DOHH2 (cell line): ENCODE measurements at regions not wholly inside any gene's neighbourhood (a gene's known extent, or its start where the extent isn't known, plus 50 kb on each side); places are given as distances from the start of the nearest gene placed in this dataset.

Experiments
- H3F3A ChIP-seq: fragments of 200-600 bp; sonication (generic), shearing (Covaris generic); 2 replicates; pipeline ENCODE4 v1.6.0; 2016; ENCODE audit warnings: antibody characterized with exemption, mild to moderate bottlenecking; ENCODE audit not compliant: control insufficient read depth, insufficient read depth
- H3K27ac ChIP-seq: fragments of 200-600 bp; sonication (generic); 2 replicates; pipeline ENCODE4 v1.5.1; 2014; ENCODE audit warnings: low read depth, mild to moderate bottlenecking, low read length, moderate library complexity
- H3K27me3 ChIP-seq: fragments of 200-600 bp; sonication (generic); 2 replicates; pipeline ENCODE4 v1.6.1; 2014; ENCODE audit warnings: mild to moderate bottlenecking, low read length, mixed read lengths; ENCODE audit not compliant: control insufficient read depth
- H3K36me3 ChIP-seq: fragments of 200-600 bp; sonication (generic); 2 replicates; pipeline ENCODE4 v1.6.1; 2014; ENCODE audit warnings: mild to moderate bottlenecking, low read length, moderate library complexity, mixed read lengths; ENCODE audit not compliant: control insufficient read depth
- H3K4me1 ChIP-seq: fragments of 200-600 bp; sonication (generic); 2 replicates; pipeline ENCODE4 v1.6.1; 2014; ENCODE audit warnings: mild to moderate bottlenecking, low read length, mixed read lengths; ENCODE audit not compliant: control insufficient read depth
- H3K4me2 ChIP-seq: fragments of 200-600 bp; sonication (generic); 2 replicates; pipeline ENCODE4 v1.6.0; 2014; ENCODE audit warnings: mild to moderate bottlenecking, low read length, moderate library complexity
- H3K4me3 ChIP-seq: fragments of 200-600 bp; sonication (generic); 2 replicates; pipeline ENCODE4 v1.5.1; 2014; ENCODE audit warnings: mild to moderate bottlenecking, low read length, mixed read lengths
- H3K79me2 ChIP-seq: fragments of 200-600 bp; sonication (generic); 2 replicates; pipeline ENCODE4 v1.6.1; 2014; ENCODE audit warnings: mild to moderate bottlenecking, low read length, mixed read lengths; ENCODE audit not compliant: control insufficient read depth
- H3K9me2 ChIP-seq: fragments of 200-600 bp; sonication (generic); replicated peaks from 2 replicates; pipeline ENCODE4 v1.6.1; 2014; ENCODE audit warnings: mild to moderate bottlenecking, low read length, mixed read lengths; ENCODE audit not compliant: control insufficient read depth
- H3K9me3 ChIP-seq: fragments of 200-600 bp; sonication (generic); 2 replicates; pipeline ENCODE4 v1.6.1; 2014; ENCODE audit warnings: antibody characterized with exemption, low read length, mixed read lengths; ENCODE audit not compliant: control insufficient read depth, insufficient read depth
- H4K20me1 ChIP-seq: fragments of 200-600 bp; sonication (generic); 2 replicates; pipeline ENCODE4 v1.6.0; 2014; ENCODE audit warnings: low read depth, mild to moderate bottlenecking, antibody characterized with exemption, low read length, moderate library complexity; ENCODE audit not compliant: control insufficient read depth, insufficient read depth
- EZH2phosphoT487 ChIP-seq: fragments of 200-600 bp; sonication (generic); IDR thresholded peaks from 2 replicates; pipeline ENCODE4 v1.6.1; 2017; ENCODE audit warnings: borderline replicate concordance, mild to moderate bottlenecking, antibody characterized with exemption, low read length, moderate library complexity, mixed read lengths
- TF ChIP-seq, protein P1 (sequence below): fragments of 200-600 bp; sonication (generic); IDR thresholded peaks from one replicate; pipeline ENCODE4 v1.5.1; 2014; ENCODE audit warnings: antibody characterized with exemption, mild to moderate bottlenecking, low read depth, low read length; ENCODE audit not compliant: poor library complexity, severe bottlenecking

DNA sequence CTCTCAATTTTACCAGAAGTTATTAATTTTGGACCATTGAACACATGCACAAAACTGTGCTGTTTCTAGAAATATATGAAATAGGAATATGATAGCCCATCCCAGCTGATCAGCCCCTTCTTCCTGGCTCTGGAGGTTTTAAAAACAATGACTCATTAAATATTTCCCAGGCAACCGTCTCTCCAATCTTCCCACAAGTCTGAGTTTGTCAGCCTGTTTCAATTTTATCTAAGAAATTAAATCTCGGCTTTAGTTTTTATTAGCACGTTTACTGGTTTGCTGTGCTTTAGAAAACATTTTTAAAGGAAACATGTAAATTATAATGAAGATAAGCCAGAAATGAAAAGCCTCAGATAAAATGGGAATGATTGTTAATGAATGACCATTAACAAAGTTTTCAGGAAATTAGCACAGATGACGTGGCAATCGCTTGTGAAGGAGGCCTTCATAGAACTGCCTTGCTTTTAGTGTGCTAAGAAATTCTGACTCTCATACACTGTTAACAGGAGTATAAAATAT is 89.3 kb upstream of the RAP1B start:
- no peaks in the 10 kb centered on the region for H3K79me2 ChIP-seq
- H3K4me3 ChIP-seq, result no peak overlapping the region
- no peaks in the 10 kb centered on the region for H3K36me3 ChIP-seq
- no peak overlapping the region for H3K27ac ChIP-seq
- H3K9me3 ChIP-seq, result no peaks in the 10 kb centered on the region
- H3K4me2 ChIP-seq, result no peak overlapping the region
- H3K4me1 ChIP-seq, result no peaks in the 10 kb centered on the region
- H4K20me1 ChIP-seq, result no peaks in the 10 kb centered on the region
- H3K27me3 ChIP-seq, result no peaks in the 10 kb centered on the region
- H3K9me2 ChIP-seq, result no peaks in the 10 kb centered on the region
- TF ChIP-seq, protein P1, sequence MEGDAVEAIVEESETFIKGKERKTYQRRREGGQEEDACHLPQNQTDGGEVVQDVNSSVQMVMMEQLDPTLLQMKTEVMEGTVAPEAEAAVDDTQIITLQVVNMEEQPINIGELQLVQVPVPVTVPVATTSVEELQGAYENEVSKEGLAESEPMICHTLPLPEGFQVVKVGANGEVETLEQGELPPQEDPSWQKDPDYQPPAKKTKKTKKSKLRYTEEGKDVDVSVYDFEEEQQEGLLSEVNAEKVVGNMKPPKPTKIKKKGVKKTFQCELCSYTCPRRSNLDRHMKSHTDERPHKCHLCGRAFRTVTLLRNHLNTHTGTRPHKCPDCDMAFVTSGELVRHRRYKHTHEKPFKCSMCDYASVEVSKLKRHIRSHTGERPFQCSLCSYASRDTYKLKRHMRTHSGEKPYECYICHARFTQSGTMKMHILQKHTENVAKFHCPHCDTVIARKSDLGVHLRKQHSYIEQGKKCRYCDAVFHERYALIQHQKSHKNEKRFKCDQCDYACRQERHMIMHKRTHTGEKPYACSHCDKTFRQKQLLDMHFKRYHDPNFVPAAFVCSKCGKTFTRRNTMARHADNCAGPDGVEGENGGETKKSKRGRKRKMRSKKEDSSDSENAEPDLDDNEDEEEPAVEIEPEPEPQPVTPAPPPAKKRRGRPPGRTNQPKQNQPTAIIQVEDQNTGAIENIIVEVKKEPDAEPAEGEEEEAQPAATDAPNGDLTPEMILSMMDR, result no peak
- no peak for TF ChIP-seq EZH2phosphoT487
- H3F3A ChIP-seq, result no peaks in the 10 kb centered on the region

DNA sequence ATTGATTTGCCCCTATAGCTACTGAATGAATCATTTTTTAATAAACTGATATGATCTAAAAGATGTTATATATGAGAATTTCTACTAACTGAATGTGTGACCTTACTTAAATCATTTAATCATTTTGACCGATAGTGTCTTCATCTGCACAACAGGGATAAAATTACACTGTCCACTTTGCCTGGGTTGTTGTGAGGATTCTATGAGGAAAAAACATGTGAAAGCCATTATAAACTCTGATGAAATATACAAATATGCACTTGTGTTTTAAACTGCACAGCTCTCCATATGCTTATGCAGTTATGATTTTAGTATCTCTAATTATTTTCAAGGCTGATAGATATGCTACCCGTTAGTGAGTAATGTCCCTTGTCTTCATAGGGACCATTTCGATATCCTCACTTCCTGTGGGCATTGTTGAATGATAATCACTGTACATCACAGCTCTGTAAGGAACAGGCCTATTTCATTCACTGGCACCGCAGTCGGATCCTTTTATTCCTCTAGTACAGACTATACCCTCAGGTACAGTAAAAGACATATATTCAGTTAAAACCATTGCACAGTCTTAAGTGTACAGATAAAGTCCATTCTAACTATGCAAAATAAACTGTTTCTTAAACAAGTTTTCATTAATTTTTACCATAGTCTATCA is 88.7 kb upstream of the RAP1B start:
- Histone ChIP-seq H3K4me1 (no peaks in the 10 kb centered on the region), H3K4me3 (no peak overlapping the region), H3K27ac (no peak overlapping the region), H3K79me2 (no peaks in the 10 kb centered on the region), H3F3A (no peaks in the 10 kb centered on the region), H3K4me2 (no peak overlapping the region), H4K20me1 (no peaks in the 10 kb centered on the region), H3K9me2 (no peaks in the 10 kb centered on the region), H3K36me3 (no peaks in the 10 kb centered on the region), H3K27me3 (no peaks in the 10 kb centered on the region), H3K9me3 (no peaks in the 10 kb centered on the region)
- TF ChIP-seq, protein P1, result no peak
- TF ChIP-seq EZH2phosphoT487, result no peak

DNA sequence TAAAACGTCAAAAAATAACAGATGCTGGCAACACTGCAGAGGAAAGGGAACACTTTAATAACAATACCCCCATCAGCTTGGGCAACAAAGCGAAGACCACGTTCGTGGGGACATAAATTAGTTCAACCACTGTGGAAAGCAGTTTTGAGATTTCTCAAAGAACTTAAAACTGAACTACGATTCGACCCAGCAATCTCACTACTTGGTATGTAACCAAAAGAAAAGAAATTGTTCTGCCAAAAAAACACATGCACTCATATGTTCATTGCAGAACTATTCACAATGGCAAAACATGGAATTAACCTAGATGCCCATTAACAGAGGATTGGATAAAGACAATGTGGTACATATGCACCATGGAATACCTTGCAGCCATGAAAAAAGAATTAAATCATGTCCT is 81.2 kb upstream of the RAP1B start:
- no peak overlapping the region for H3K4me3 ChIP-seq
- H3K27ac ChIP-seq, result no peak overlapping the region
- no peaks in the 10 kb centered on the region for H4K20me1 ChIP-seq
- no peaks in the 10 kb centered on the region for H3K36me3 ChIP-seq
- no peaks in the 10 kb centered on the region for H3F3A ChIP-seq
- H3K4me2 ChIP-seq, result no peak overlapping the region
- H3K9me3 ChIP-seq, result no peaks in the 10 kb centered on the region
- no peaks in the 10 kb centered on the region for H3K4me1 ChIP-seq
- no peak for TF ChIP-seq EZH2phosphoT487
- TF ChIP-seq, protein P1, result no peak
- H3K27me3 ChIP-seq, result peaks cover 5% of the 10 kb centered on the region; the same call in 1 of the 2 replicates
- H3K79me2 ChIP-seq, result no peaks in the 10 kb centered on the region
- H3K9me2 ChIP-seq, result no peaks in the 10 kb centered on the region
